GM13976 (cell line): ENCODE measurements at regions not wholly inside any gene's neighbourhood (a gene's known extent, or its start where the extent isn't known, plus 50 kb on each side); places are given as distances from the start of the nearest gene placed in this dataset.

ENCODE experiments used
- DNase-seq: peaks from one replicate; pipeline ENCODE4 v3.0.0; 2012; ENCODE audit warnings: low spot score
- CTCF ChIP-seq: IDR thresholded peaks from 2 replicates; pipeline ENCODE4 v1.5.1; 2012; ENCODE audit warnings: borderline replicate concordance, mild to moderate bottlenecking; ENCODE audit not compliant: insufficient read depth; ENCODE audit errors: extremely low read depth, missing control alignments, control extremely low read depth
- in situ Hi-C: fragments of 300-500 bp; cut with MboI; formaldehyde crosslinking; loops from one replicate; pipeline ENCODE4 v1.12.0; 2022; ENCODE audit warnings: low sequenced_read_pairs, mixed read lengths, inconsistent platforms; ENCODE audit not compliant: unreplicated experiment

GRCh38 chr12:102763061-102763460, 154.0 kb downstream of the PAH start:
- DNase-seq, result no peak
- no peak for TF ChIP-seq CTCF
- in situ Hi-C loops, result no loop called here

GRCh38 chr12:102760322-102760721, 156.7 kb downstream of the PAH start:
- no peak for DNase-seq
- in situ Hi-C loops, result no loop called here
- no peak for TF ChIP-seq CTCF

GRCh38 chr12:102759466-102759865, 157.6 kb downstream of the PAH start:
- in situ Hi-C loops, result no loop called here
- TF ChIP-seq CTCF, result no peak
- no peak for DNase-seq

DNA sequence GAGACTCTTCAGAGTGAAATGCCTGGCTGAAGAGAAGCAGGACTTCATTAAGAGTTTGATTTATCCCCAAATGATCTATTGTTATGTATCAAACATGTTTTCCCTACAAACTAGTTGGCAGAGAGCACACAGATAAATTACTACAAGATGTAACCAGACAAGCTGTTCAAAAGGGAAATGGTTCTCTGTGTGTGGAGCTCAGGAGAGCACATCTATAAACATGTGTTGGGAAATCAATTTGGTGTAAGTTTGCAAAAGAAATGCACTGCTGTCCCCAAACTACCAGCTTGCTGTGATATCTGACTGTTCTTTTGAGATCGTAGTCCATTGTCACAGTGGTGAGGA, 159.2 kb downstream of the PAH start:
- in situ Hi-C loops, result no loop called here
- no peak for DNase-seq
- no peak for TF ChIP-seq CTCF

GRCh38 chr12:102757154-102757881, 159.7 kb downstream of the PAH start:
- DNase-seq, result no peak
- in situ Hi-C loops, result no loop called here
- no peak for TF ChIP-seq CTCF

DNA sequence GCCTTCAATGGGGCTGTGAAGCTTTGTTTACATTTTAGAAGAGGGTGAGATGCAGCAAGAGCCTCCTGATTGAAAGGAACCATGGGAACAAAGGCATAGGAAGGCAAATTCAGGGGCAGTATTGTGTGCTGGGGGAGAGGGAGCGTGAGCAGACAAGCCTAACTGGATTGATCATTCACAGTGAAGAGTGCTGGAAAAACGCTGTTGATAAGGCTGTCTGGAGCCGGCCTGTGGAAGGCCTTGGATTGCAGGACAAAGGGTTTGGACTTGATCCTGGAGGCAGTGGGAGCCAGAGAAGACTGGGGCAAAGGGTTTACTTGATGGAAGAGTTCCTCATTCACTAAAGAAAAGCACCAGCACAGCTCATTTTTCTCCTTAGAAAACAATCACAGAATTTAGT, 160.5 kb downstream of the PAH start:
- no peak for DNase-seq
- in situ Hi-C loops, result no loop called here
- TF ChIP-seq CTCF, result no peak
